Activated CD4-positive, alpha-beta memory T cell treated with anti-CD3 and anti-CD28 coated beads, Interleukin-2, amount 10 ng/mL, durations not matched to agents 7 days and 5 days (primary cell): ENCODE measurements at regions not wholly inside any gene's neighbourhood (a gene's known extent, or its start where the extent isn't known, plus 50 kb on each side); places are given as distances from the start of the nearest gene placed in this dataset.
A peak's percentile ranks its signal among the peaks of the same experiment; 100 is the strongest.

Source experiments
- CTCF ChIA-PET: fragments of 350-600 bp; sonication (Branson Sonifier 250); formaldehyde crosslinking; loops from one replicate; lab custom pipeline; 2021; ENCODE audit warnings: antibody characterized with exemption, inconsistent platforms; lab: Charles Lee
- POLR2A ChIA-PET: fragments of 350-600 bp; sonication (Branson Sonifier 250); formaldehyde crosslinking; loops from one replicate; lab custom pipeline; 2021; ENCODE audit warnings: antibody characterized with exemption; lab: Charles Lee
- DNase-seq: peaks from one replicate; pipeline ENCODE4 v3.0.0-alpha.2; 2020
- H3K27ac Mint-ChIP-seq: one replicate; pipeline ENCODE4 v1.8.0; 2021; ENCODE audit warnings: mild to moderate bottlenecking, mixed read lengths
- H3K27me3 Mint-ChIP-seq: one replicate; pipeline ENCODE4 v1.8.0; 2021; ENCODE audit warnings: mixed read lengths
- H3K36me3 Mint-ChIP-seq: one replicate; pipeline ENCODE4 v1.8.0; 2021; ENCODE audit warnings: low read depth, mixed read lengths
- H3K4me1 Mint-ChIP-seq: one replicate; pipeline ENCODE4 v1.8.0; 2021; ENCODE audit warnings: mixed read lengths
- H3K4me3 Mint-ChIP-seq: one replicate; pipeline ENCODE4 v1.8.0; 2021; ENCODE audit warnings: mild to moderate bottlenecking, mixed read lengths
- H3K9me3 Mint-ChIP-seq: one replicate; pipeline ENCODE4 v1.8.0; 2021; ENCODE audit warnings: mixed read lengths

DNA sequence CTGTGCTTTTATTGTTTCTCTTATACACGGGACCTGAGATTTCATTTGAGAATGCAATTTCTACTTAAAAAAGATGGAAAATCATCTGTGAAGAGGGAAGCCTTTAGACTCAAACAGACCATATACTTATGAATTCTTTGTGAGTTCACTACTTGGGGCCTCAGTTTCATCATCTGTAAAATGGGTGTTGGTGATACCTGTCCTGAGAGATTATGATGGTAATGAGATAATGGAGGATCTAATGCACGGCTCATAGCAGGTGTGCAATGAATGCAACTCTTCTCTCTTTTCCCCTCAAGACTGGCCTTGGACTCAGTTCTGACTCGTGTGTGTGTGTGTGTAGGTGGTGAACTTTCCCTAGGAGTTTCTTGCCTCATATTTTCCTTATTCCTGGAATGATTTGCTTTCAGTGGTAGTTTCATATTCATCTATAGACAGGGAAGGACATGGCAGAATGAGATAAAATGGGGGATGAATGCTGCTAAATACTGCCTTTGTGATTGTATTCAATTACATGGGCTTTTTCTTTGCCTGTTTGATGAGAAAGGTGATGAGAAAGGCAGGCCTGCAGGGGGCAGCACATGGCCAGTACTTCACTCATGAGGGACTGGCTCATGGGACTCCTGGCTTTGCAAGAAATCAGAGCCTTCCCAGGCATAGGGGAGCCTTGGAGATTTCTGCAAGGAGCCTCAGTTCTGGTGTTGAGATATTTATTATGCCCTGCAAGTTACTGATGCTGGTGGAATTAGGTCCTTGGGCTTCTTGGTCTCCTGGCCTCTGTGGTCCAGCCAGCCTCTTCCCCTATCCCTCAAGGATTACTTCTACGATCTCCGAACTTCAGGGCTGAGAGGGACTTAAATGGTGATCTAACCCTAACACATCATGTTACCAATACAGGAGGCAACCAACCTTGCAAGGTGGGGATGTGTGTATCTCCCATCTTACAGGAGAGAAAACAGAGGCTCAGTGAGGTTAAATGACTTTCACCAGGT is 70.7 kb downstream of the RPLP1 start:
- no peak overlapping the region for H3K4me3 Mint-ChIP-seq
- DNase-seq, result peak; percentile 76
- ChIA-PET CTCF (interaction anchor here (1.0 to 1.2 kb wide), 2 partner anchors 9 to 156 kb away, joined by 3 read pairs; no protein-coding TSS in a partner anchor), POLR2A (no interaction called here)
- H3K36me3 Mint-ChIP-seq, result no peaks in the 10 kb centered on the region
- no peaks in the 10 kb centered on the region for H3K9me3 Mint-ChIP-seq
- H3K27me3 Mint-ChIP-seq, result peaks cover 21% of the 10 kb centered on the region
- no peaks in the 10 kb centered on the region for H3K4me1 Mint-ChIP-seq
- H3K27ac Mint-ChIP-seq, result no peak overlapping the region

DNA sequence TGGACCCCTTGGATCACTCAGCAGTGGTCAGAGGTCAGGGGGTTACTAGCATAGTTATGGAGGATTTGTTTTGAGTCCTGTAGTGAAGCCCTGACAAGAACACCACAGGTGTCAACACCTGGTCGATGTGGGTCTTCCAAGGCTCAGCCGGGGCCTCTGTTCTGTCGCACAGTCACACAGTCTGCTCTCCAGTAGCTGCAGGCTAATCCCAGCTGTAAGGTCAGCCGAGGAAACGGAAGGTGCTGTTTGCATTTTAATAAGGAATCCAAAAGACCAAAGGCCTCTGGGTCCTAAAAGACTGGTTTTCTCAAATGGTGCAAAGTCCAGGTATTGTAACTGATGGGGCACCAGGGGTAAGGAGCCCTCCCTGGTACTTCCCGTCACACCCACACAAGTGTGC is 71.7 kb downstream of the RPLP1 start:
- no peaks in the 10 kb centered on the region for H3K36me3 Mint-ChIP-seq
- POLR2A ChIA-PET, result no interaction called here
- no peak for DNase-seq
- H3K27me3 Mint-ChIP-seq, result peaks cover 21% of the 10 kb centered on the region
- CTCF ChIA-PET, result interaction anchor here (1.0 kb wide), 1 partner anchor 10 kb away, joined by 3 read pairs; no protein-coding TSS in a partner anchor
- no peak overlapping the region for H3K4me3 Mint-ChIP-seq
- no peaks in the 10 kb centered on the region for H3K4me1 Mint-ChIP-seq
- H3K9me3 Mint-ChIP-seq, result no peaks in the 10 kb centered on the region
- no peak overlapping the region for H3K27ac Mint-ChIP-seq

DNA sequence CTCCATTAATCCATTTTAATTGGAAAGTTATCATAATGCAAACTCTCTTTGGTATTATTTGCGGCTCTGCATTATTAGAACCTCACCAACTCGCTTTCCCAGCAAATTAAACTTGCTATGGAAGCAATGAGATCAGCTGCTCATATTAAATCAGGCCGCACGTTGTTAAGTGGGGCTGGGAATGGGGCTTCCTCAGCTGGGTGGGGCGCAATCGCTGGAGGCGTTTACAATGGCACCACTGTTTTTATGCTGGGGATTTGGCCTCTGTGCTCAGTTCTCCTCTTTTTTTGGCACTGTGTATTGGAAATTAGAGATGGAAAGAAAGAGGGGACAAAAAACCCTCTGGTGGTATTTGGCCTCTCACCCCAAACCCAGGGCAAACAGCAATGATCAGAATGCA is 72.2 kb downstream of the RPLP1 start:
- Mint-ChIP-seq H3K4me3 (no peak overlapping the region), H3K27ac (no peak overlapping the region), H3K27me3 (peaks cover 18% of the 10 kb centered on the region), H3K36me3 (no peaks in the 10 kb centered on the region), H3K9me3 (no peaks in the 10 kb centered on the region), H3K4me1 (no peaks in the 10 kb centered on the region)
- ChIA-PET POLR2A (no interaction called here), CTCF (no interaction called here)
- no peak for DNase-seq

DNA sequence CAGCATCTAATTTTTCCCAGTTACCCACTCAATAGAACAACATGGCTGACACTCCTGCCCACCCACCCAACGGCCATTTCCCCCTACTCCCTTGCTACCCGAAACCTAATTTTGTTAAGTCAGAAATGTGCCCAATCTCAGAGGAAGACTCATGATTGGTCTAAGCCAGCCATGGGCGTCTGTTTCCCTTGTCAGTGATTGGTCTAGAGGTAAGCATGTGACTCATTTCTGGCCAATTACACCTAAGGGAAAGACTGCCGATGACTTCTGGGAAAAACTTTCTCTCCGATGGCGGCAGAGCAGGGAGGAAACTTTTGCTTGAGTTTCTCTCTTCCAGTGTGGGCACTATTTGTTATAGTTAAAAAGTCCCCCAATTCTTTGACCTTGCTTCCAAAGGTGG is 72.9 kb downstream of the RPLP1 start:
- H3K4me3 Mint-ChIP-seq, result no peak overlapping the region
- no peaks in the 10 kb centered on the region for H3K9me3 Mint-ChIP-seq
- CTCF ChIA-PET, result no interaction called here
- no peak overlapping the region for H3K27ac Mint-ChIP-seq
- no peaks in the 10 kb centered on the region for H3K4me1 Mint-ChIP-seq
- DNase-seq, result no peak
- H3K27me3 Mint-ChIP-seq, result peaks cover 18% of the 10 kb centered on the region
- POLR2A ChIA-PET, result no interaction called here
- H3K36me3 Mint-ChIP-seq, result no peaks in the 10 kb centered on the region

DNA sequence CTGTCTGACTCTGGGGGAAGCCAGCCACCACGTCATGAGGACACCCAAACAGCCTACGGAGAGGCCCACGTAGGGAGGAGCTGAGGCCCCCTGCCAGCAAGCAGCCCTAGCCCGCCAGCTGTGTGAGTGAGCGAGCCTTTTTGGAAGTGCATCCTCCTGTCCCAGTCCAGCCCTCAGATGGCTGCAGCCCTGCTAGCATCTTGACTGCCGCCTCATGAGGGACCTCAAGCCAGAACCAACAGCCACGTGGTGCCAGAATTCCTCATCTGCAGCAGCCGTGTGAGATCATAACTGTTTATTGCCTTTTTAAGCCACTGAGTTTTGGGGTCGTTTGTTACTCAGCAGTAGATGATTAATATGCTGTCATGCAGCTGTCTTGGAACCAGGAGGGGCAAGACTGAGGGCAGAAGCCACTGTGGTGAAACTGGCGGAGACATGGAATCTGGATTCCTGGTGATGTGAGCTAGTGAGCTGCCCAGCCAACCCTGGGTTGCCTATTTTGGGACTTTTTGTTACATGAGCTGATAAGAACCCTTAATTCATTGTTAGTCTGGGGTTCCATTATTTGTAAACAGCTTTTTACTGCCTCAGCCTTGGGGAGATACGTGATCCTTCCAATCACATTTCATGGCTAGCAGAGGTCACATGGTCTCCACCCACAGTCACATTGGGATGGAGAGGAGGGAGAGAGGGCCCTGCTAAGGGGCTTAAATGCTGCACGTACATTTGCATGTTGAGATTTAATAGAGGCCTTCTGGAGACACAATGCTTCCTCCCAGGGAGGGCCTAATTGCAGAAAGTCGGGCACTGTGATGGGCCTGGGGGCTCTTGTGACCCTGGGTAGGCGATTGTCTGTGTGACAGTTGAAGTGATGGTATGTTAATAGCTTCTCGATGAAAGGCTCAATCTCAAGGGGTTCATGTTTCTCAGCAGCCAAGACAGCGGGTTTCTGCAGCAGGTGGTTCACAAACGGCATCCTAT is 73.8 kb downstream of the RPLP1 start:
- ChIA-PET POLR2A (no interaction called here), CTCF (no interaction called here)
- H3K4me1 Mint-ChIP-seq, result no peaks in the 10 kb centered on the region
- no peak overlapping the region for H3K27ac Mint-ChIP-seq
- H3K27me3 Mint-ChIP-seq, result peaks cover 14% of the 10 kb centered on the region
- no peak overlapping the region for H3K4me3 Mint-ChIP-seq
- no peaks in the 10 kb centered on the region for H3K9me3 Mint-ChIP-seq
- no peak for DNase-seq
- no peaks in the 10 kb centered on the region for H3K36me3 Mint-ChIP-seq

DNA sequence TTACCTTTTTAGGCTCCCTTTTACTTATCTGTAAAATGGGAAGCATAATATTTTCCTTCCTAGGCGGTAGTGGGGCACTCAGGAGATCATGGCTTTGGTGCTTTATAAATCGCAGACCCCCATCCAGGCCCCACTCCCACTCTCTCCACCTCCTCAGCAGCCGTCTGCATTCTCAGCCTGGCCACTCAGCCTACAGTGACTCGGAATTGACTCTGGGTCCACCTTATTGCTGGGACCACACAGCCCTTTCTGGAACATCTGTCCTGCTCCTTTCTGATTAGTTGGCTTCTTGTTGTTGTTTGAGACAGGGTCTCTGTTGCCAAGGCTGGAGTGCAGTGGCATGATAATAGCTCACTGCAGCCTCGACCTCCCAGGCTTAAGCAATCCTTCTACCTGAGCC is 76.5 kb downstream of the RPLP1 start:
- CTCF ChIA-PET, result no interaction called here
- no peaks in the 10 kb centered on the region for H3K4me1 Mint-ChIP-seq
- POLR2A ChIA-PET, result no interaction called here
- peaks cover 12% of the 10 kb centered on the region for H3K27me3 Mint-ChIP-seq
- no peaks in the 10 kb centered on the region for H3K36me3 Mint-ChIP-seq
- H3K27ac Mint-ChIP-seq, result no peak overlapping the region
- no peak overlapping the region for H3K4me3 Mint-ChIP-seq
- DNase-seq, result no peak
- no peaks in the 10 kb centered on the region for H3K9me3 Mint-ChIP-seq

DNA sequence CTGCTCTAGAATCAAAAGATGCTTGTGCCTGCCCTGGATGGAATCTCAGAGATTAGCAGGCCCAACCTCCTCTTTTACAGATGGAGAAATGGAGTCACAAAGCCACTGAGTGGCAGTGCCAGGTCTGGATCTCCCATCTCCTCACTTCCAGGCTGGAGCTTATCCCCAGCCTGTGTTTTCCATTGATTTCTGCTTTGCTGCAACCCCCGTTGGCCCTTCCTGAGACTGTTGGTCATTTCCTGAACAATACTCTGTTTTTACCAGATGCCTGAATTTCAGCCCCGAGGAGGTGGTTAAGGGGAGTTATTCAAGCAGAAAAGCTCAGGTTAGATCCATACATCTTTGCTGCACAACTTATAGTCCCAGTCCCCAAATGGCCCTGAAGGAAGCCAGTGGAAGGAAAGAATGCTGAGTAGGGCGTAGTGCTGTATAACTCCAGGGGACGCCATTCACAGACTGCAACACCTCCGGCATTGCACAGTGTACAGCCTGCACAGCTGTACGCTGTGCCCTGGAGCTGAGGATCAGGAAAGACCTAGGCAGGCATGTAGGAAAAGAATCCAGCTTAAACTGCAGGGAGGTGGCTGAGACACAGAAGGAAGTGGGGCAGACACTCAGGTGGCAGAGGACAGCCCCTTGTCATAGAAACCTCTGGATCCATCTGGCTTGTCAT is 77.5 kb downstream of the RPLP1 start:
- no peak overlapping the region for H3K4me3 Mint-ChIP-seq
- no peak overlapping the region for H3K27ac Mint-ChIP-seq
- CTCF ChIA-PET, result no interaction called here
- no peaks in the 10 kb centered on the region for H3K36me3 Mint-ChIP-seq
- POLR2A ChIA-PET, result no interaction called here
- H3K9me3 Mint-ChIP-seq, result no peaks in the 10 kb centered on the region
- no peak for DNase-seq
- peaks cover 11% of the 10 kb centered on the region for H3K27me3 Mint-ChIP-seq
- no peaks in the 10 kb centered on the region for H3K4me1 Mint-ChIP-seq

DNA sequence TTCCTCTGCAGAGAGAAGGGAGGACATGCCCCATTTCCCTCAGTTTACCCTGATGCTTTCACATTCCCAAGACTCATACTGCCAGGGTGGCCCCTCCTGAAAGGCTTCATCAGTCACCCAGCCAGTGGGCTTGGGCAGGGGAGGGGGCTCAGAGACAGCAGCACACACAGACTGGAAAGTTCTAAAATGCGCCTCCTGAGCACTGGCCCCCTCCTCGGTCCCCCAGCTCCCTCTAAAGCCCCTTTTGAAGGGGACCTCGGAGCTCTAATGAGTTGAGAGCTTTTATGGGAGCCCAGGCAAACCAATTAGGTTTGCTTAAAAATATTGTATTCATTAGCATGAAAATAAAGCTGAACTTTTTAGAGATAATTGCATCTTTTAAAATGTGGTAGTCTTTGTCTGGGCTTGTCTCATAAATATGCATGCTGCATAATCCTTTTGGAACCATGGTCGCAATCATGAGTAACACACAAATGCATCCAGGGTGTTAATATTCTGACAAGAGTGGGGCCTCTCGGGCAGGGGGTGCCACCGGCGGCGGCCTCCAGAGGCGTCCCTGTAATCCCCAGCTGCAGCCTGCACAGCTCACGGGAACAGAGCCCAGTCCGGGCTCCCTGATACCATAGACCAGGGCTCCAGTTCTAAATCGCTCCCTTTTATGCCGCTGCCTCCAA is 78.5 kb downstream of the RPLP1 start:
- Mint-ChIP-seq H3K4me1 (no peaks in the 10 kb centered on the region), H3K27me3 (peaks cover 18% of the 10 kb centered on the region), H3K4me3 (no peak overlapping the region), H3K36me3 (no peaks in the 10 kb centered on the region), H3K27ac (no peak overlapping the region), H3K9me3 (no peaks in the 10 kb centered on the region)
- ChIA-PET POLR2A (interaction anchor here (0.8 kb wide), 1 partner anchor 767 kb away, joined by 3 read pairs; no protein-coding TSS in a partner anchor), CTCF (interaction anchor here (1.3 kb wide), 1 partner anchor 9 kb away, joined by 3 read pairs; no protein-coding TSS in a partner anchor)
- no peak for DNase-seq

DNA sequence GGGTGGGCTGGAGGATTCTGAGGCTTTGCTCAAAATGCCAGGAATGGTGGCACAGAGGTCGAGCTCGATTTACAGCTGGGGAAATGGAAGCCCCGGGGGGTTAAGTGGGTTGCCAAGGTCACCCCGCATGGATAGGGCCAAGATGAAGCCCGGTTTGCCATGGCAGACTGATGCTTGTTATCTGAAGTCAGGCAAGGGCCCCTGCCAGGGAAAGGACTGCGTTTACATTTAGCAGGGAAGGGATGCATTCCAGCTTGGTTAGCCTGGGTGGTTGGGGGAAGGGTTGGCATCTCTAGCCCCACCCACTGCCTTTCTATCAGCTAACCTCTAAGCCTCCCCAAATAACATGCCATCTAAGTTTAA is 79.0 kb downstream of the RPLP1 start:
- no peak overlapping the region for H3K27ac Mint-ChIP-seq
- H3K36me3 Mint-ChIP-seq, result no peaks in the 10 kb centered on the region
- H3K27me3 Mint-ChIP-seq, result peaks cover 22% of the 10 kb centered on the region
- no peaks in the 10 kb centered on the region for H3K4me1 Mint-ChIP-seq
- CTCF ChIA-PET, result interaction anchor here (1.3 kb wide), 1 partner anchor 10 kb away, joined by 3 read pairs; no protein-coding TSS in a partner anchor
- no peak overlapping the region for H3K4me3 Mint-ChIP-seq
- POLR2A ChIA-PET, result interaction anchor here (0.8 kb wide), 1 partner anchor 766 kb away, joined by 3 read pairs; no protein-coding TSS in a partner anchor
- no peaks in the 10 kb centered on the region for H3K9me3 Mint-ChIP-seq
- no peak for DNase-seq

DNA sequence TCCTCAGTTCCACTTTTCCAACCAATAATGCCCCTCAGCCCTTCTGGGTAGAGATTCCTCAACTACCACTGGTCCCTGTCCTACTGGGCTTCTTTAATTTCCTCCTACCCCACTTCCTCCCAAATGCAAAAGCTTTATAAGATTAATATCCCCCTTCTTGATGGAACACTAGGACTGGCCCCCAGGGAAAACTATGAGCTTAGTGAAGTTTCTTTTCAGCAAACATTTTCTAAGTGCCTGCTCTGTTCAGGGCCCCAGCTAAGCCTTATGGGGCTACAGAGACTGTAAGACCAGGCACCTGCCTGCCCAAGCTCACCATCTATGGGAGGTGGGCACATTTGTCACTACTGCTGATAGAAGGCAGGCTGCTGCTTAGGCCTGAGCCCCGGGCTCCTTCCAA is 79.4 kb downstream of the RPLP1 start:
- H3K36me3 Mint-ChIP-seq, result no peaks in the 10 kb centered on the region
- CTCF ChIA-PET, result interaction anchor here (1.3 kb wide), 1 partner anchor 10 kb away, joined by 3 read pairs; no protein-coding TSS in a partner anchor

DNA sequence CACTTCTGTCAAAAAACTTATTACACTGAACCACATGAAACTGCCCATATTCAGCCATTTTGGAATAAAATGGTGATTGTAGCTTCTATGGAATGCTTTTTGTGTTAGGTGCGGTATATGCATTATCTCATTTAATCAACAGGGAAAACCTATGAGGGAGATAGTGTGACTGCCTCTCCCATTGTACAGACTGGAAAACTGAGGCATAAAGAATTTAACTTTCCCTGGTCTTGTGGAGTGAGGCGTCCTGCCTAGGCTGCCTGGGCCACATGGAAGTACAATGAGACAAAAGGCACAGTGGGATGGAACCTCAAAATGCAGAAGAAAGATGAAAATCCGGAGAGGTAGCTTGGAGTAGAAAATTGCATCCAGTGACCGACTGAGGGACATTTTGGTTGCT is 80.2 kb downstream of the RPLP1 start:
- H3K9me3 Mint-ChIP-seq, result no peaks in the 10 kb centered on the region
- peaks cover 26% of the 10 kb centered on the region for H3K27me3 Mint-ChIP-seq
- POLR2A ChIA-PET, result no interaction called here
- no peak overlapping the region for H3K27ac Mint-ChIP-seq
- H3K4me1 Mint-ChIP-seq, result no peaks in the 10 kb centered on the region
- no peak for DNase-seq
- no peak overlapping the region for H3K4me3 Mint-ChIP-seq
- H3K36me3 Mint-ChIP-seq, result no peaks in the 10 kb centered on the region
- CTCF ChIA-PET, result no interaction called here

More for the DNA sequence above, 79.4 kb downstream of the RPLP1 start:
- Mint-ChIP-seq H3K27ac (no peak overlapping the region), H3K27me3 (peaks cover 25% of the 10 kb centered on the region), H3K4me3 (no peak overlapping the region), H3K9me3 (no peaks in the 10 kb centered on the region), H3K4me1 (no peaks in the 10 kb centered on the region)
- DNase-seq, result no peak
- POLR2A ChIA-PET, result interaction anchor here (0.8 kb wide), 1 partner anchor 766 kb away, joined by 3 read pairs; no protein-coding TSS in a partner anchor

DNA sequence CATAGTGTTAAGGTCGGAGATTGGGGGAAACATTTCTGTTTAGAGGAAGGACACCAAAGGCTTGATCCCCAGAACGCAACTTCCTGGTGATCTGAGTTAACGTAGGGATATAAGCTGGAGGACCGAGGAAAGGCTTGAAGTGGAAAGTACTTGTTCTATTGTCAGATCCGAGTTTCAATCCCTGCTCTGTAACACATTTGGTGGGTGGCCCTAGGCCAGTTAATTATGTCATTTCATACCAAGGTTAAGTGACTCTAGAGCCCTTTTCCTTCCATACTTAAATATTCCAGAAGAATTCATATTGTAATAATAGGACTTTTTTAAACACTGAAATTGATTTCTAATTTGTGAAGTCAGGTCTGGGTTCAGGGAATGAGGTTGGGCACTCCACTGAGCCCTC is 80.9 kb downstream of the RPLP1 start:
- no peaks in the 10 kb centered on the region for H3K36me3 Mint-ChIP-seq
- no peak overlapping the region for H3K27ac Mint-ChIP-seq
- peaks cover 26% of the 10 kb centered on the region for H3K27me3 Mint-ChIP-seq
- DNase-seq, result no peak
- ChIA-PET POLR2A (no interaction called here), CTCF (no interaction called here)
- H3K4me1 Mint-ChIP-seq, result no peaks in the 10 kb centered on the region
- H3K4me3 Mint-ChIP-seq, result no peak overlapping the region
- H3K9me3 Mint-ChIP-seq, result no peaks in the 10 kb centered on the region
